ENCODE measurements at regions not wholly inside any gene's neighbourhood (a gene's known extent, or its start where the extent isn't known, plus 50 kb on each side); places are given as distances from the start of the nearest gene placed in this dataset.
A peak's percentile ranks its signal among the peaks of the same experiment; 100 is the strongest.
"Not testable (repeated sequence)": the region's sequence is repeated elsewhere in the genome, so short reads cannot be mapped to it uniquely, and the experiment has no call there.

GRCh38 chr7:118861581-118861980 lies 637.1 kb downstream of the ANKRD7 start:
- TF ChIP-seq, protein P1, sequence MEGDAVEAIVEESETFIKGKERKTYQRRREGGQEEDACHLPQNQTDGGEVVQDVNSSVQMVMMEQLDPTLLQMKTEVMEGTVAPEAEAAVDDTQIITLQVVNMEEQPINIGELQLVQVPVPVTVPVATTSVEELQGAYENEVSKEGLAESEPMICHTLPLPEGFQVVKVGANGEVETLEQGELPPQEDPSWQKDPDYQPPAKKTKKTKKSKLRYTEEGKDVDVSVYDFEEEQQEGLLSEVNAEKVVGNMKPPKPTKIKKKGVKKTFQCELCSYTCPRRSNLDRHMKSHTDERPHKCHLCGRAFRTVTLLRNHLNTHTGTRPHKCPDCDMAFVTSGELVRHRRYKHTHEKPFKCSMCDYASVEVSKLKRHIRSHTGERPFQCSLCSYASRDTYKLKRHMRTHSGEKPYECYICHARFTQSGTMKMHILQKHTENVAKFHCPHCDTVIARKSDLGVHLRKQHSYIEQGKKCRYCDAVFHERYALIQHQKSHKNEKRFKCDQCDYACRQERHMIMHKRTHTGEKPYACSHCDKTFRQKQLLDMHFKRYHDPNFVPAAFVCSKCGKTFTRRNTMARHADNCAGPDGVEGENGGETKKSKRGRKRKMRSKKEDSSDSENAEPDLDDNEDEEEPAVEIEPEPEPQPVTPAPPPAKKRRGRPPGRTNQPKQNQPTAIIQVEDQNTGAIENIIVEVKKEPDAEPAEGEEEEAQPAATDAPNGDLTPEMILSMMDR (IDR thresholded peaks at IDR 0.05): no peak
- Histone ChIP-seq H3K4me3 (no peak overlapping the region), H3K9me3 (peaks cover 0 to 4% of the 10 kb centered on the region in 2 donors), H3K27ac (no peak overlapping the region), H3K27me3 (no peaks in the 10 kb centered on the region), H3K4me1 (no peaks in the 10 kb centered on the region), H3K36me3 (no peaks in the 10 kb centered on the region)
- ATAC-seq: no peak
- intact Hi-C loops (cut with DNase I): no loop called here
- DNase-seq: no peak

GRCh38 chr7:118862740-118863139 lies 638.2 kb downstream of the ANKRD7 start:
- no peak for DNase-seq
- H3K4me1 ChIP-seq: no peaks in the 10 kb centered on the region
- H3K36me3 ChIP-seq: no peaks in the 10 kb centered on the region
- H3K27ac ChIP-seq: no peak overlapping the region
- TF ChIP-seq, protein P1 (IDR thresholded peaks at IDR 0.05): no peak
- H3K9me3 ChIP-seq: peaks cover 0 to 4% of the 10 kb centered on the region in 2 donors
- H3K27me3 ChIP-seq: no peaks in the 10 kb centered on the region
- intact Hi-C loops (cut with DNase I): no loop called here
- no peak overlapping the region for H3K4me3 ChIP-seq
- no peak for ATAC-seq

DNA sequence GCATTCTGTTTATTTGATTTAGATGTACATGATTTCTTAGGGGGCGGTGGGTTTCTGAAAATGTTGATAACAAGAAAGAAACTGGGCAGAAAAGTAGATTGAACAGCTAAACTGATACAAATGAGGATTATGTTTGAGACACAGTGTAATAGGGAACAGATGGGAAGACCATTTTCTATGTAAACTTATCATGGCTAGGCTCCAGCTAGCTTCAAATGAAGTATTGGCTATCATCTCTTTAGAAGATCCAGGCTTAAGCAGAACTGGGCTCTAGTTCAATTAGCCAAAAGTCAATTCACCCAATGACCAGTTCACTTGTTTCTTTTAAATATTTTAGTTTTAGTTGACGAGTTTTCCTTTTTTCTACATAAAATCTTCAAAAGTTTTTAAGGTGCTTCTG lies 639.5 kb downstream of the ANKRD7 start:
- no peaks in the 10 kb centered on the region for H3K4me1 ChIP-seq
- ATAC-seq: no peak
- no peaks in the 10 kb centered on the region for H3K36me3 ChIP-seq
- intact Hi-C loops (cut with DNase I): no loop called here
- no peaks in the 10 kb centered on the region for H3K9me3 ChIP-seq
- H3K27ac ChIP-seq: no peak overlapping the region
- DNase-seq: peak in 2 of 4 donors; percentile 41
- TF ChIP-seq, protein P1 (IDR thresholded peaks at IDR 0.05): no peak
- no peaks in the 10 kb centered on the region for H3K27me3 ChIP-seq
- no peak overlapping the region for H3K4me3 ChIP-seq

- TF ChIP-seq, protein P1 (IDR thresholded peaks at IDR 0.05): no peak
- Histone ChIP-seq H3K27ac (no peak overlapping the region), H3K36me3 (no peaks in the 10 kb centered on the region), H3K4me3 (no peak overlapping the region), H3K9me3 (no peaks in the 10 kb centered on the region), H3K27me3 (no peaks in the 10 kb centered on the region), H3K4me1 (no peaks in the 10 kb centered on the region)
- intact Hi-C loops (cut with DNase I): no loop called here
- ATAC-seq (no peak), DNase-seq (no peak)
Observed at GRCh38 chr7:118867860-118868259, 643.4 kb downstream of the ANKRD7 start.

GRCh38 chr7:118869141-118869540 lies 644.6 kb downstream of the ANKRD7 start:
- DNase-seq; intact Hi-C loops (cut with DNase I); H3K4me3 ChIP-seq; H3K36me3 ChIP-seq; H3K9me3 ChIP-seq; H3K4me1 ChIP-seq; H3K27me3 ChIP-seq; H3K27ac ChIP-seq; ATAC-seq: not testable (repeated sequence)

- no peak for ATAC-seq
- H3K36me3 ChIP-seq: no peaks in the 10 kb centered on the region
- intact Hi-C loops (cut with DNase I): no loop called here
- H3K27me3 ChIP-seq: no peaks in the 10 kb centered on the region
- no peaks in the 10 kb centered on the region for H3K4me1 ChIP-seq
- H3K27ac ChIP-seq: no peak overlapping the region
- TF ChIP-seq, protein P1 (IDR thresholded peaks at IDR 0.05): no peak
- no peak for DNase-seq
- no peaks in the 10 kb centered on the region for H3K9me3 ChIP-seq
- no peak overlapping the region for H3K4me3 ChIP-seq
Observed at GRCh38 chr7:118870187-118870586, 645.7 kb downstream of the ANKRD7 start.
